ENCODE measurements at regions not wholly inside any gene's neighbourhood (a gene's known extent, or its start where the extent isn't known, plus 50 kb on each side); places are given as distances from the start of the nearest gene placed in this dataset.

DNA sequence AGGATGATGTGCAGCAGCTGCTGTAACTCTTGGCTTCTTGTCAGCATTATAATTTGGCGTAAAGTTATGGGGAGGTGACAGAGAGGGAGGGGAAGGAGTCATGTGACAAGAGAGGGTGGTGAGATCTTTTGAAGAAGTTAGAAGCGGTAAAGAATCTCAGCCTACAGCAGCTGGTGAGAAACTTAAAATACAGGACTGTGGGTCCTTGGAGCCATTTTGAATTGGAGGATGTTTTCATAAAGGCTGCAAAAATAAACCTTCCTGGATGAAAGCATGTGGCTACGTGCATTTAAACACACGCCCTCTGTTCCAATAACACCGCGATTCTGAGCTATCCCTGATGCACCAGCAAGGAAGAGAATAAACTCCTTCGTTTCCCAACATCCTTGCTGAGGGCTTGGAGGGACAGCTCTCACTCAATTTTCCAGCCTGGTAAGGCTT is 133.7 kb downstream of the TMEM30B start:
- TF ChIP-seq EZH2 (IDR thresholded peaks at IDR 0.05; ENCODE audit: insufficient read depth, poor library complexity, severe bottlenecking) (no peak), EZH2phosphoT487 (IDR thresholded peaks at IDR 0.05; ENCODE audit: insufficient read depth, low read depth) (no peak)

All from GM23248 (cell line).